GM23338 (cell line): ENCODE measurements at regions not wholly inside any gene's neighbourhood (a gene's known extent, or its start where the extent isn't known, plus 50 kb on each side); places are given as distances from the start of the nearest gene placed in this dataset.

Experiments
- ATAC-seq: fragments of 200-7000 bp; cut with Tn5 transposase; 3 replicates; pipeline ENCODE4 v1.9.1; 2020
- DNase-seq: peaks from one replicate; pipeline ENCODE4 v3.0.0-alpha.2; 2015; ENCODE audit warnings: low spot score
- H2AFZ ChIP-seq: fragments of 200-600 bp; sonication (generic); 2 replicates; pipeline ENCODE4 v1.8.0; 2016; ENCODE audit warnings: antibody characterized with exemption, mild to moderate bottlenecking, moderate library complexity
- H3F3A ChIP-seq: fragments of 200-600 bp; sonication (generic); replicated peaks from 2 replicates; pipeline ENCODE4 v1.8.0; 2017; ENCODE audit warnings: antibody characterized with exemption, mixed run types, low read depth
- H3K27ac ChIP-seq: fragments of 200-600 bp; sonication (generic); 2 replicates; pipeline ENCODE4 v1.6.1; 2016; ENCODE audit warnings: low read depth
- H3K27me3 ChIP-seq: fragments of 200-600 bp; sonication (generic); 2 replicates; pipeline ENCODE4 v1.8.0; 2016; ENCODE audit warnings: mild to moderate bottlenecking, mixed run types, moderate library complexity; ENCODE audit not compliant: insufficient read depth
- H3K36me3 ChIP-seq: fragments of 200-600 bp; sonication (generic); 2 replicates; pipeline ENCODE4 v1.8.0; 2016; ENCODE audit warnings: mild to moderate bottlenecking; ENCODE audit not compliant: insufficient read depth
- H3K4me1 ChIP-seq: fragments of 200-600 bp; sonication (generic); 2 replicates; pipeline ENCODE4 v1.8.0; 2016; ENCODE audit warnings: mild to moderate bottlenecking, moderate library complexity; ENCODE audit not compliant: insufficient read depth
- H3K4me2 ChIP-seq: fragments of 200-600 bp; sonication (generic); 2 replicates; pipeline ENCODE4 v1.7.1; 2017; ENCODE audit warnings: mixed run types
- H3K4me3 ChIP-seq: fragments of 200-600 bp; sonication (generic); 2 replicates; pipeline ENCODE4 v1.6.1; 2016; ENCODE audit warnings: mixed run types
- H3K79me2 ChIP-seq: fragments of 200-600 bp; sonication (generic); replicated peaks from 2 replicates; pipeline ENCODE4 v1.8.0; 2017; ENCODE audit warnings: mild to moderate bottlenecking; ENCODE audit not compliant: insufficient read depth
- H3K9me2 ChIP-seq: fragments of 200-600 bp; sonication (generic); 2 replicates; pipeline ENCODE4 v1.8.0; 2017; ENCODE audit not compliant: insufficient read depth
- H4K20me1 ChIP-seq: fragments of 200-600 bp; sonication (generic); replicated peaks from 2 replicates; pipeline ENCODE4 v1.8.0; 2017; ENCODE audit warnings: mild to moderate bottlenecking; ENCODE audit not compliant: insufficient read depth
- H3K27ac Mint-ChIP-seq: 2 replicates; pipeline ENCODE4 v1.8.0; 2020; ENCODE audit warnings: inconsistent platforms, mild to moderate bottlenecking, moderate library complexity, mixed read lengths
- H3K27me3 Mint-ChIP-seq: 3 replicates; pipeline ENCODE4 v1.8.0; 2022; ENCODE audit warnings: low read depth, mild to moderate bottlenecking, moderate library complexity, mixed read lengths, inconsistent platforms; ENCODE audit not compliant: insufficient read depth, poor library complexity
- H3K36me3 Mint-ChIP-seq: 3 replicates; pipeline ENCODE4 v1.8.0; 2021; ENCODE audit warnings: low read depth, mild to moderate bottlenecking, inconsistent platforms, moderate library complexity, mixed read lengths
- H3K4me1 Mint-ChIP-seq: 3 replicates; pipeline ENCODE4 v1.8.0; 2020; ENCODE audit warnings: mild to moderate bottlenecking, inconsistent platforms, mixed read lengths
- H3K4me3 Mint-ChIP-seq: 3 replicates; pipeline ENCODE4 v1.8.0; 2021; ENCODE audit warnings: moderate library complexity, mild to moderate bottlenecking, inconsistent platforms, mixed read lengths
- H3K9me3 Mint-ChIP-seq: 3 replicates; pipeline ENCODE4 v1.8.0; 2020; ENCODE audit warnings: moderate library complexity, mild to moderate bottlenecking, inconsistent platforms, mixed read lengths
- EZH2 ChIP-seq: fragments of 200-600 bp; sonication (generic); IDR thresholded peaks from one replicate; pipeline ENCODE4 v1.8.0; 2017; ENCODE audit warnings: antibody characterized with exemption, mild to moderate bottlenecking, low read depth; ENCODE audit not compliant: unreplicated experiment
- EZH2phosphoT487 ChIP-seq: fragments of 200-600 bp; sonication (generic); IDR thresholded peaks from one replicate; pipeline ENCODE4 v1.8.1; 2018; ENCODE audit warnings: antibody characterized with exemption; ENCODE audit not compliant: unreplicated experiment
- JUNB ChIP-seq: IDR thresholded peaks from one replicate; pipeline ENCODE4 v1.6.1; 2016; ENCODE audit warnings: antibody characterized with exemption; ENCODE audit not compliant: unreplicated experiment
- NANOG ChIP-seq: IDR thresholded peaks from 2 replicates; pipeline ENCODE4 v1.6.1; 2016; ENCODE audit warnings: antibody characterized with exemption, borderline replicate concordance
- STAT1 ChIP-seq: IDR thresholded peaks from one replicate; pipeline ENCODE4 v1.6.1; 2016; ENCODE audit warnings: antibody characterized with exemption; ENCODE audit not compliant: unreplicated experiment
- ZNF331 ChIP-seq: fragments of 250-450 bp; sonication (Bioruptor Pico); IDR thresholded peaks from 2 replicates; pipeline ENCODE4 v1.5.0; 2020; ENCODE audit warnings: low read depth, mild to moderate bottlenecking, moderate library complexity
- TF ChIP-seq, protein P1 (sequence below), 2 experiments: fragments of 200-600 bp in 1 of 2; sonication (generic) in 1 of 2; conservative IDR thresholded peaks; 2 replicates each; pipeline versions ENCODE4 v1.5.1 to v1.6.1; 2016 to 2017; ENCODE audit warnings: antibody characterized with exemption in 2 of 2, low read depth in 2 of 2, mild to moderate bottlenecking in 2 of 2, moderate library complexity in 1 of 2
- TF ChIP-seq, protein P2 (sequence below): IDR thresholded peaks from 2 replicates; pipeline ENCODE4 v1.6.1; 2016; ENCODE audit warnings: antibody characterized with exemption
- TF ChIP-seq, protein P3 (sequence below): fragments of 250-450 bp; sonication (Bioruptor Pico); IDR thresholded peaks from 2 replicates; pipeline ENCODE4 v1.5.0; 2020; ENCODE audit warnings: mild to moderate bottlenecking, moderate library complexity

DNA sequence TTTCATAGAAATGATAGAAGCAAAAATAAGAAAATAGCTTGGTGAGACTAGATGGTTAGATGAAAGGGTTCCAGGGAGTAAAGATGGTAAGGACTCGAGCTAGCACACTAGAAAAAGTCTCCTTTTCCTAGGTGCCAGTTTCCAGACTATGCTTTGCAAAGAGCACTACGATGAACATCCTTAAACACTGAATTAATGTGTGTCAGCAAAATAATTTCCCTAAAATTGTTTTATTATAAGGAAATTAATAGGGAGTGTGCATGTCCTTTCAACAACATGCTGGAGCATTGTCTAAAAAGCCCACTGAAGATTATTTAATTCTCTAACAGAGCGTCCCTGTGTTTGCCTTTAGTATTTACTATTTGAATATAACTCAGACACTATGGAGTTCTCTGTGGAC lies 107.4 kb upstream of the NDUFV2 start:
- H3K4me3 Mint-ChIP-seq, result no peak overlapping the region
- Histone ChIP-seq H3K4me2 (no peak overlapping the region), H4K20me1 (no peaks in the 10 kb centered on the region), H3K9me2 (no peaks in the 10 kb centered on the region), H2AFZ (no peak overlapping the region), H3K4me1 (peaks cover 9% of the 10 kb centered on the region; the same call in 1 of the 2 replicates), H3K4me3 (no peak overlapping the region), H3K27ac (no peak overlapping the region), H3K79me2 (no peaks in the 10 kb centered on the region), H3F3A (no peaks in the 10 kb centered on the region), H3K27me3 (no peaks in the 10 kb centered on the region), H3K36me3 (no peaks in the 10 kb centered on the region)
- no peak overlapping the region for H3K27ac Mint-ChIP-seq
- H3K4me1 Mint-ChIP-seq, result peaks cover 11% of the 10 kb centered on the region
- no peak for DNase-seq
- no peaks in the 10 kb centered on the region for H3K36me3 Mint-ChIP-seq
- no peak for TF ChIP-seq STAT1
- TF ChIP-seq ZNF331 (CRISPR knock-in tag), result no peak
- TF ChIP-seq, protein P1, sequence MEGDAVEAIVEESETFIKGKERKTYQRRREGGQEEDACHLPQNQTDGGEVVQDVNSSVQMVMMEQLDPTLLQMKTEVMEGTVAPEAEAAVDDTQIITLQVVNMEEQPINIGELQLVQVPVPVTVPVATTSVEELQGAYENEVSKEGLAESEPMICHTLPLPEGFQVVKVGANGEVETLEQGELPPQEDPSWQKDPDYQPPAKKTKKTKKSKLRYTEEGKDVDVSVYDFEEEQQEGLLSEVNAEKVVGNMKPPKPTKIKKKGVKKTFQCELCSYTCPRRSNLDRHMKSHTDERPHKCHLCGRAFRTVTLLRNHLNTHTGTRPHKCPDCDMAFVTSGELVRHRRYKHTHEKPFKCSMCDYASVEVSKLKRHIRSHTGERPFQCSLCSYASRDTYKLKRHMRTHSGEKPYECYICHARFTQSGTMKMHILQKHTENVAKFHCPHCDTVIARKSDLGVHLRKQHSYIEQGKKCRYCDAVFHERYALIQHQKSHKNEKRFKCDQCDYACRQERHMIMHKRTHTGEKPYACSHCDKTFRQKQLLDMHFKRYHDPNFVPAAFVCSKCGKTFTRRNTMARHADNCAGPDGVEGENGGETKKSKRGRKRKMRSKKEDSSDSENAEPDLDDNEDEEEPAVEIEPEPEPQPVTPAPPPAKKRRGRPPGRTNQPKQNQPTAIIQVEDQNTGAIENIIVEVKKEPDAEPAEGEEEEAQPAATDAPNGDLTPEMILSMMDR (conservative IDR thresholded peaks at IDR 0.05; ENCODE audit: low read depth in 2 of 2), result no peak
- no peak for TF ChIP-seq NANOG
- TF ChIP-seq EZH2, result no peak
- TF ChIP-seq, protein P2, sequence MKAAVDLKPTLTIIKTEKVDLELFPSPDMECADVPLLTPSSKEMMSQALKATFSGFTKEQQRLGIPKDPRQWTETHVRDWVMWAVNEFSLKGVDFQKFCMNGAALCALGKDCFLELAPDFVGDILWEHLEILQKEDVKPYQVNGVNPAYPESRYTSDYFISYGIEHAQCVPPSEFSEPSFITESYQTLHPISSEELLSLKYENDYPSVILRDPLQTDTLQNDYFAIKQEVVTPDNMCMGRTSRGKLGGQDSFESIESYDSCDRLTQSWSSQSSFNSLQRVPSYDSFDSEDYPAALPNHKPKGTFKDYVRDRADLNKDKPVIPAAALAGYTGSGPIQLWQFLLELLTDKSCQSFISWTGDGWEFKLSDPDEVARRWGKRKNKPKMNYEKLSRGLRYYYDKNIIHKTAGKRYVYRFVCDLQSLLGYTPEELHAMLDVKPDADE, result no peak
- TF ChIP-seq JUNB, result no peak
- TF ChIP-seq EZH2phosphoT487, result no peak
- TF ChIP-seq, protein P3, sequence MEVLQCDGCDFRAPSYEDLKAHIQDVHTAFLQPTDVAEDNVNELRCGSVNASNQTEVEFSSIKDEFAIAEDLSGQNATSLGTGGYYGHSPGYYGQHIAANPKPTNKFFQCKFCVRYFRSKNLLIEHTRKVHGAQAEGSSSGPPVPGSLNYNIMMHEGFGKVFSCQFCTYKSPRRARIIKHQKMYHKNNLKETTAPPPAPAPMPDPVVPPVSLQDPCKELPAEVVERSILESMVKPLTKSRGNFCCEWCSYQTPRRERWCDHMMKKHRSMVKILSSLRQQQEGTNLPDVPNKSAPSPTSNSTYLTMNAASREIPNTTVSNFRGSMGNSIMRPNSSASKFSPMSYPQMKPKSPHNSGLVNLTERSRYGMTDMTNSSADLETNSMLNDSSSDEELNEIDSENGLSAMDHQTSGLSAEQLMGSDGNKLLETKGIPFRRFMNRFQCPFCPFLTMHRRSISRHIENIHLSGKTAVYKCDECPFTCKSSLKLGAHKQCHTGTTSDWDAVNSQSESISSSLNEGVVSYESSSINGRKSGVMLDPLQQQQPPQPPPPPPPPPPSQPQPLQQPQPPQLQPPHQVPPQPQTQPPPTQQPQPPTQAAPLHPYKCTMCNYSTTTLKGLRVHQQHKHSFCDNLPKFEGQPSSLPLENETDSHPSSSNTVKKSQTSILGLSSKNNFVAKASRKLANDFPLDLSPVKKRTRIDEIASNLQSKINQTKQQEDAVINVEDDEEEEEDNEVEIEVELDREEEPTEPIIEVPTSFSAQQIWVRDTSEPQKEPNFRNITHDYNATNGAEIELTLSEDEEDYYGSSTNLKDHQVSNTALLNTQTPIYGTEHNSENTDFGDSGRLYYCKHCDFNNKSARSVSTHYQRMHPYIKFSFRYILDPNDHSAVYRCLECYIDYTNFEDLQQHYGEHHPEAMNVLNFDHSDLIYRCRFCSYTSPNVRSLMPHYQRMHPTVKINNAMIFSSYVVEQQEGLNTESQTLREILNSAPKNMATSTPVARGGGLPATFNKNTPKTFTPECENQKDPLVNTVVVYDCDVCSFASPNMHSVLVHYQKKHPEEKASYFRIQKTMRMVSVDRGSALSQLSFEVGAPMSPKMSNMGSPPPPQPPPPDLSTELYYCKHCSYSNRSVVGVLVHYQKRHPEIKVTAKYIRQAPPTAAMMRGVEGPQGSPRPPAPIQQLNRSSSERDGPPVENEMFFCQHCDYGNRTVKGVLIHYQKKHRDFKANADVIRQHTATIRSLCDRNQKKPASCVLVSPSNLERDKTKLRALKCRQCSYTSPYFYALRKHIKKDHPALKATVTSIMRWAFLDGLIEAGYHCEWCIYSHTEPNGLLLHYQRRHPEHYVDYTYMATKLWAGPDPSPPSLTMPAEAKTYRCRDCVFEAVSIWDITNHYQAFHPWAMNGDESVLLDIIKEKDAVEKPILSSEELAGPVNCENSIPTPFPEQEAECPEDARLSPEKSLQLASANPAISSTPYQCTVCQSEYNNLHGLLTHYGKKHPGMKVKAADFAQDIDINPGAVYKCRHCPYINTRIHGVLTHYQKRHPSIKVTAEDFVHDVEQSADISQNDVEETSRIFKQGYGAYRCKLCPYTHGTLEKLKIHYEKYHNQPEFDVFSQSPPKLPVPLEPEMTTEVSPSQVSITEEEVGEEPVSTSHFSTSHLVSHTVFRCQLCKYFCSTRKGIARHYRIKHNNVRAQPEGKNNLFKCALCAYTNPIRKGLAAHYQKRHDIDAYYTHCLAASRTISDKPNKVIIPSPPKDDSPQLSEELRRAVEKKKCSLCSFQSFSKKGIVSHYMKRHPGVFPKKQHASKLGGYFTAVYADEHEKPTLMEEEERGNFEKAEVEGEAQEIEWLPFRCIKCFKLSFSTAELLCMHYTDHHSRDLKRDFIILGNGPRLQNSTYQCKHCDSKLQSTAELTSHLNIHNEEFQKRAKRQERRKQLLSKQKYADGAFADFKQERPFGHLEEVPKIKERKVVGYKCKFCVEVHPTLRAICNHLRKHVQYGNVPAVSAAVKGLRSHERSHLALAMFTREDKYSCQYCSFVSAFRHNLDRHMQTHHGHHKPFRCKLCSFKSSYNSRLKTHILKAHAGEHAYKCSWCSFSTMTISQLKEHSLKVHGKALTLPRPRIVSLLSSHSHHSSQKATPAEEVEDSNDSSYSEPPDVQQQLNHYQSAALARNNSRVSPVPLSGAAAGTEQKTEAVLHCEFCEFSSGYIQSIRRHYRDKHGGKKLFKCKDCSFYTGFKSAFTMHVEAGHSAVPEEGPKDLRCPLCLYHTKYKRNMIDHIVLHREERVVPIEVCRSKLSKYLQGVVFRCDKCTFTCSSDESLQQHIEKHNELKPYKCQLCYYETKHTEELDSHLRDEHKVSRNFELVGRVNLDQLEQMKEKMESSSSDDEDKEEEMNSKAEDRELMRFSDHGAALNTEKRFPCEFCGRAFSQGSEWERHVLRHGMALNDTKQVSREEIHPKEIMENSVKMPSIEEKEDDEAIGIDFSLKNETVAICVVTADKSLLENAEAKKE (CRISPR knock-in tag), result no peak
- no peaks in the 10 kb centered on the region; the same call in 2 of the 3 replicates for H3K9me3 Mint-ChIP-seq
- ATAC-seq, result no peak
- no peaks in the 10 kb centered on the region for H3K27me3 Mint-ChIP-seq
